ENCODE measurements at regions not wholly inside any gene's neighbourhood (a gene's known extent, or its start where the extent isn't known, plus 50 kb on each side); places are given as distances from the start of the nearest gene placed in this dataset.

DNA sequence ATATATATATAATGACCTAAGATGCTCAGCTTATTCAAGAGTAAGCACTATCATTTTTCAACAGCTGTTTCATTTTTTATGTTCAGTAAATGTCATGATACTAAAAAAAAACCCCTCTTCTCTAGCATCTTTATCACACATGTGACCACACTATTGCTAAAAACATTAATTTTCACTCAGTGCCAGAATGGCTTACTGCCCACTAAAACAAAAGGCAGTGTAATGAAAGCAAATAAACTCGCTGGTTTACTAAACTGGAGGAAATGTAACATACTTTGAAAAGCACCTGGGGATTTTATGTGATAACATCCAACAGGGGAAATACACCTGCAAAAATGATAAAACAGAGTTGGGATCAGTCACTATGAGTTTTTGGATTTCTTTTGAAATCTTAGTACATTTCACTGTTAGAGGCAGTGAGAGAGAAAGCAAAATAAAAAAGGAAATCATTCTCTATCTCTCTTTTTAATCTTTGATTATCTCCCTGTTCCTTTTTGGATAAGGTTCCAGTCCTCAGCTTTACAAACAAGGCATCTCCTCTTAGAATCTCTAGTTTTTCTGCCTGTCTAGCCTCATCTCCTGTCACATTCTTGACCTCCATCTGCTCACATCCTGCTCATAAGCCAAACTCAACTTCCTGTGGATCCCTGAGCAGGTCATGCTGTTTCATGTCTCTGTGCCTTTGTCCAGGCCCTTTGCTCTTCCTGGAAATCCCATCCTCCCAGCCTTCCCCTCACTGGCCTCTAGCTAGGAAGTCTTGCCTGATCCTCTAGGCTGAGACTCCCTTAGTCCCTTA, 338.0 kb downstream of the MAN2A1 start:
- DNase-seq (ENCODE audit: low read depth in 2 of 3, low spot score in 1 of 3) = peak in 1 of 3 donors; percentile 4

DNA sequence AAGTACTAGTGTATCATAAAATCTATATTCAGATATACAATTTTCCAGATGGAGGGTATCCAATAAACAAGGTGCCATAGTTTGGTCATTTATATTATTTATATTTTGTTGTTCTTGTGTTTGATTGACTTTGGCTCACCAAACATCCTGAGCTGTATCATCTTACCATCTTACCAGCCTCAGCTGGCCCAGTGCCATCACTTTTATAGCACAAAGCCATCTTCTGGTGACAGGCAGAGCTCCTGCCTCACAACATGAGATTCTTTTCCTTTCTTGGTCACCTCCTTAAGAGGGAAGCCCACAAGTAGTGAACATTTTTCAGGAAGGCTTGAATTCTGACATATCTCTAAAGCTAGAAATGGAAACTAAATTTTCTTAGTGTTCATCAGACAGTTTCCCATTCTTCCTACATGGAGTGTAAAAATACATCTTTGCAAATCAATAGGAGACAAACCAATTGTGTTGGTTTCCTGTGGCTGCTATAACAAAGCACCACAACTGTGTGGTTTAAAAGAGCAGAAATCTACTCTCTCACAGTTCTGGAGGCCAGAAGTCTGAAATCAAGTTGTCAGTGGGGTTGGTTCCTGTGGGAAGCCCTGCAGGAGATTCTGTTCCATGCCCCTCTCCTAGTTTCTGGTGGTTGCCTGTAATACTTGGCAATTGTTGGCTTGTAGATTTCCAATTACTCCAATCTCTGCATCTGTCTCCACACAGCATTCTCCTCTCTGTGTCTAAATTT, 341.8 kb downstream of the MAN2A1 start:
- DNase-seq (ENCODE audit: low read depth in 2 of 3, low spot score in 1 of 3) = no peak

DNA sequence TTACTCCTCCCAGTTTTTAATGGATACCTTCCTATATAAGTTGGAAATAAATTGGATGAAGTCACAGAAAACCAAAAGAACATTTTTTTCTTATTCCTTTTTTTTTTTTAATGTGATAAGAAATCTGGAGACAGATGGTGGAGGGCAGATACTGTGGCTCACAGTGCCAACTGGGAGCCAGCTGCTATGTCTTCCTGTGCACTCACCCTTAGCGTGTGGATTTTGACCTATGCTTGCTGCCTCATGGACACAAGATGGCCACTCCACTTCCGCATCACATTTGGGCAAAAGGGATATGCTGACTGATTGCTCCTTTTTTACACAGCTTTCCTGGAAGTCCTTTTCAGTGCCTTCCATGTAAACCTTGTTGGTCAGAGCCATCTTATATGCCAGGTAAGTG, 342.6 kb downstream of the MAN2A1 start:
- no peak for DNase-seq (ENCODE audit: low read depth in 2 of 3, low spot score in 1 of 3)

DNA sequence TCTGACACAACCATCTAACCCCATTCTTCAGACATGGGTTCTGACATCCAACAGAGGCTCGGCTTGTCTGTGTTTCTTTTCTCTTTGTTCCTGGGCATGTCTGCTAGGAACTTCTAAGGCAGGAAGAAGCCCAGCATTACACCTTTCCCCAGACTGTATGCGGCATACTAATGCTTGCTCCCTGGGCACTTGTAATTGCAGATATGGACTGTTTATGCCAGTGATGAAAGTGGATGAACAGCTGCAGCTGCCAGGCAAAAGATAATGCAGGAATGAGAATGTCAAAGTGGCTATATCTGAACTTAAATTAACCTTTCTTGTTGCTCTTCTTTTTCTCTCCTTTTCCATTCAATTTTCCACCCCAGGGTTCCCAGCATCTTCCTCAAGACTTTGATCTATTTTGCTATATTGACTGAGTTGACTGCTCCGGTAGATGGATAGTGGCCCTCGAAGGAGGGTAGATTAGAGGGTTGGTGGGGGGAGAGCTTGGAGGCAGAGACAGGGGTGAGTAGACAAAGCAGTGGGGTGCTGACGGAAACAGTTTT, 344.4 kb downstream of the MAN2A1 start:
- DNase-seq (ENCODE audit: low read depth in 2 of 3, low spot score in 1 of 3) = no peak

- DNase-seq (ENCODE audit: low read depth in 2 of 3, low spot score in 1 of 3) = no peak
These were observed 348.7 kb downstream of the MAN2A1 start for GRCh38 chr5:110038297-110038997.

DNA sequence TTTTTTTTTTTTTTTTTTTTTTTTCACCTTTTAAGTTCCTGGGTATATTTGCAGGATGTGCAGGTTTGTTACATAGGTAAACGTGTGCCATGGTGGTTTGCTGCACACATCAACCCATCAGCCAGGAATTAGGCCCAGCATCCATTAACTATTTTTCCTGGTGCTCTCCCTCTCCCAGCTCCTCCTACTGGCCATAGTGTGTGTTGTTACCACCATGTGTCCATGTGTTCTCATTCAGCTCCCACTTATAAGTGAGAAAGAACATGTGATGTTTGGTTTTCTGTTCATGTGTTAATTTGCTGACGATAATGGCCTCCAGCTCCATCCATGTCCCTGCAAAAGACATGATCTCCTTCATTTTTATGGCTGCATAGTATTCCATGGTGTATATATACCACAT, 350.5 kb downstream of the MAN2A1 start:
- no peak for DNase-seq (ENCODE audit: low read depth in 2 of 3, low spot score in 1 of 3)

DNA sequence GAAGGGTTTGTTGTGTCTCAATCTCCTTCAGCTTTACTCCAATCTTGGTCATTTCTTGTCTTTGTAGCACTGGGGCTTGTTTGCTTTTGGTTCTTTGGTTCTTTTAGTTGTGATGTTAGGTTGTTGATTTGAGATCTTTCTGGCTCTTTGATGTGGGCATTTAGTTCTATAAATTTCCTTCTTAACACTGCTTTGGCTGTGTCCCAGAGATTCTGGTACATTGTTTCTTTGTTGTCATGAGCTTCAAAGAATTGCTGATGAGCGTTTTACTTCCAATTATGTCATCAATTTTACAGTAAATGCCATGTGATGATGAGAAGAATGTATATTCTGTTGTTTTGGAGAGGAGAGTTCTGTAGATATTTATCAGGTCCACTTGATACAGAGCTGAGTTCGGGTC, 353.3 kb downstream of the MAN2A1 start:
- DNase-seq (ENCODE audit: low read depth in 2 of 3, low spot score in 1 of 3) = no peak

GRCh38 chr5:110045158-110045557, 355.4 kb downstream of the MAN2A1 start:
- no peak for DNase-seq (ENCODE audit: low read depth in 2 of 3, low spot score in 1 of 3)

DNA sequence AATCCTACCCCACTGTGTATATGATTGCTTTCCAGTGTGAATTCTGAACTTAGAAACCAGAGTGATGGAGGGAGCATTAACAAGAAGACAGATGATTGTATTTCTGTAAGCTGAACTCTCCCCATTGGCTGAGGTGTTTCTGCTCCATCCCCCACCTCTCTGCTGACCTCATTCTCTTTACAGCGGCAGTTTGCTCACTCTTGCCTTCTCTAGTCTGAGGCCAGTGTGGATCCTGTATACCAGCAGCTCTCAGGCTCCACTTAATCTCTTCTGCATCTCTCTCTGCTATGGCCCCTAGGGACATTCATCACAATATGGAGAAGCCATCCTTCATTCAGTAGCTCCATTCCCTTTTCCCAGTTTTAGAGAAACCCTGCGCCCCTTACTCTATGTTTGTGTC, 358.8 kb downstream of the MAN2A1 start:
- no peak for DNase-seq (ENCODE audit: low read depth in 2 of 3, low spot score in 1 of 3)

GRCh38 chr5:110049816-110050215, 360.1 kb downstream of the MAN2A1 start:
- no peak for DNase-seq (ENCODE audit: low read depth in 2 of 3, low spot score in 1 of 3)

GRCh38 chr5:110050640-110051345, 361.1 kb downstream of the MAN2A1 start:
- DNase-seq (ENCODE audit: low read depth in 2 of 3, low spot score in 1 of 3) = no peak

DNA sequence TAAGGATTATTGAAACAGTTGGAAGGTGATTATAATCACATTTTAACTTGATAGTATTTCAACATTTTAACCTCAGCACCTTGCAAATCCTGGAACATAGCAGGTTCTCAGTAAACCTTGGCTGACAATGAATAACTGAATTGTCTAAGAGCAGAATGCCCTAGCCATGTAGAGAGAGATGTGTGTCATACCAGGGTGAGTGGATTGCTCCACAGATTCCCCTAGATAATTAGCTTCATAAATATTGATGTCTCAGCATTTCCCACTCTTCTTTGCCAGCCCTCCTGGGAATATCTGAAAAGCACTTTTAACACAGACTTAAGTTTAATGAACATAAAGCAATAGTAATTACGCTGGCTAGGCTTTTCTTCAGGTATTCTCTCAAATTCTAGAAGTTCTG, 363.5 kb downstream of the MAN2A1 start:
- DNase-seq (ENCODE audit: low read depth in 2 of 3, low spot score in 1 of 3) = no peak

DNA sequence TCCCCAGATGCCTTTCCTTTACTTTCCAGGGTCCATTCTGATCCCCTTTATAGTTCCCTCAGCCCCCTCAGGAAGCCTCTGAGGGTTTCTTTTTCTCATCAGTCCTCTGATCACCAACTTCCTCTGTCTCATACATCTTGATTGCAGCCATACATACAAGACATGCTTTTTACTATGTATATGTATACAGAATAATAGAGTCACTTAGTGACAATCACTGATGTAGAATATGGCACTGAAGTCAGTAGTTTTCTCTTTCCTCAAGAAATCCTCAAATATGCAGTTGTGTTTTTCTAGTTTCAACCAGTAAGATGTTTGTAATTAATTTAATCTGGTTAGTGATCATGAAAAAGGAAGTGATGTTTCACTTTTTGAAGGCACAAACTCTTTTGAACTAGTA, 364.1 kb downstream of the MAN2A1 start:
- DNase-seq (ENCODE audit: low read depth in 2 of 3, low spot score in 1 of 3) = no peak

DNA sequence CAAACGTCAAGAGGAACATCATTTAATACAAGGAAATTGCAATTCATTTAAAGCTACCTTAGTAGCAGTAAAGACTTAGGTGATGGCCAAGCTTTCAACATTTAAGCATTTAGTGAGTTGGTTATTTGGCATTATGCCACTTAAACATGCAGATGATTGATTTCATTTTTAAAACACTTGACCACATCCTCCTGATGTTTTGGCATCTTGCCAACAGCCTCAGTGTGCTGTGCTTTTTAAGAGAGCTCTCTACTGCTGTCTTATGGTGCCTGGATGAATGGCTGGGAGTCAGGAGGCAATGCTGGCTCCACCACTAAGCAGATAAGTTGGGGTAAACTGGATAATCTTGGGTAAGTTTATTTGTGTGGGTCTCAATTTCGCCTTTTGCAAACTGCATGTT, 364.5 kb downstream of the MAN2A1 start:
- peak; percentile 44 to 69 (median 66) for DNase-seq (ENCODE audit: low read depth in 2 of 3, low spot score in 1 of 3)

DNA sequence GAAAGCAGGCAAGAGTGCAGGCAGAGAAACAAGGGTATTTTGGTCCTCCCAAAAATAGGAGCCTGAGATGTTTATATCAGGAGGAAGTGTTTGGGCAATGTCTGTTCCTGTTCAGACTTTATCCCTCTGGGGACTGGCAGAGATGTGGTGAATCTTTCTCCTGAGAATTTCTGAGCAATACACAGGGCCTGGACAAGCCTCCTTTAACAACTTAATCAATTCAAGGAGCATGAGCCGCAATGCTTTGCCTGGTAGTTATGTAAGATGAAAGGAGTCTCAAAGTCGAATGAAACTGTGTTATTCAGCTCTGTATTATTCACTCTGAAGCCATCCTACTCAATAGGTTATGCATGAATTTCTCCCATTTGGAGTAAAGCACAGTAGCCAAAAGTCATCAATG, 365.6 kb downstream of the MAN2A1 start:
- no peak for DNase-seq (ENCODE audit: low read depth in 2 of 3, low spot score in 1 of 3)

GRCh38 chr5:110056580-110057114, 366.9 kb downstream of the MAN2A1 start:
- no peak for DNase-seq (ENCODE audit: low read depth in 2 of 3, low spot score in 1 of 3)

DNA sequence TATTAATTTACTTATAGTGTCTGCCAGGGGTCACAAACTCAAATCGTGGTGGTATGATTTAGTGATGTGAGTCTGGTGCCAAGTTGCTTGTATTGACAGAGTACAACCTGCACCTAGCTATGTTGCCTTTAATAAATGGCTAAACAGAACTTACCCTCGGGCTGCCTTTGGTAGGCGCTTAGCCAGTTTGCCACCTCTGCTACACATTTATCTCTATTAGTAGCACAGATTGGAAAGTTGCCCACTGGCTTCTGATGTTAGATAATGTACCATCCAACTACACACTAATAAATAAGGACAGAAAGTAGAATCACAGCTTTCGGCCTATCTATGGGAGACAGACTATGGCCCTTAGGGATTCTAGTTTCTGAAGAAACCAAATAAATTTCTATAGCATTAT, 368.4 kb downstream of the MAN2A1 start:
- DNase-seq (ENCODE audit: low read depth in 2 of 3, low spot score in 1 of 3) = no peak

DNA sequence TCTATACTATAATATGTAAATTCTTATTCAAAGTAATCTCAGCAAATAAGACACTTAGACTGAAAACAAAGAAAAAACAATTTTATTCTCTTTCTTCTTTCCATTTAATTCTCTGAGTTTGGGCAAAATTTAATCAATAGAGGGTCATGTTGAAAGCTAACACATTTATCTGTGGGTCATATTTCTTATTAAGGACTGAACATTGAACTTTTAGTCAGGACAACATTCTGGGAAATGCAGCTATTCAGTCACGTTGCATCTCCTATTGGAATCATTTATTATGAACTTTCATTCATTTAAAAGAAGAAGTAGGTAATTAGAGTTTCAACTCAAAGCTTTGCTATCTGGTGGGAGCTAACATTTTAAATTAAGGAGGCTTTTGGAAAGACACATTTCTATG, 372.5 kb downstream of the MAN2A1 start:
- no peak for DNase-seq (ENCODE audit: low read depth in 2 of 3, low spot score in 1 of 3)

DNA sequence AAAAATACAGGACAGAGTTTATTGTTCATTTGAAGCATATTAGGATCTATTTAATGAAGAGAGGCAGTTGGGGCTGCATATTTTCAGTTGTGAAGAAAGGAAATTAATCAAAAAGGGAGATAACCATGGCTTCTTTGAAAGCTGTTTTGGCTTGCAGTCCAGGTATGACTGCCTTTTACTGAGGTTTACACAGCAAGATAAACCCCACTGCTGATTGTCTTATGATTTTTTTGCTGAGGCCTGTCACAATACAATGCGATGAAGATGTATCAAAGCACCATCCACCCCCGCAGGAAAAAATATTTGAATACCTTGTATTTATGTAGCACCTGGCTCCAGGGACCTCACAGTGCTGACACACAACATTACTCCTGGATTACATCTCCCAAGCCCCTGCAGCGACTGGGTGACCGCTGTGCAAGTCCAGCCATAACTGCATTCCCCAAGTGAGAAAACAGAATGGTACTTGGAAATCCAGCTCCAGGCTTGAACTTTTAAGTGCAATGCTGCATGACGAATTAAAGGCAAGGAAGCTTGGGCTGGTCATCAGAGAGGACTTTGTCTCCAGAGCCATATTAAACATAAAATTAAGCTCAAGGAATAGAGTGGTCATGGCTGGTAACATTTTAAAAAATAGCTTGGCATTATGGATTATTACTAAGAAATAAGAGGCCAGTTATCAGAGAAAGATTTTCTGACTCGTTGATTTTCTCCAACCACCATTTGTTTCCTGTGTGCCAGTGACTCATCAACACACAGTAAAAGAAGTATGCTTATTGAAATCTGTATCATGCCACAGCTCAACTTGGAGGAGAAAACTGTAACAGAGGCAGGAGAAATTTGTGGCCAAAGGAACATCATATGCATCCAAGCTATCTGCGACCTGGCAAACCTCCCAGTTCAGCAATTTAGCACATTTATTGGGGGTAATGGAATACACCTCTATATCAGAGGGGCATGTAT, 374.2 kb downstream of the MAN2A1 start:
- DNase-seq (ENCODE audit: low read depth in 2 of 3, low spot score in 1 of 3) = no peak

All from stimulated activated CD4-positive, alpha-beta T cell treated with anti-CD3 and anti-CD28 coated beads, Interleukin-12 subunit alpha, Interleukin-12 subunit beta, amount 100 ng/mL, for 48 hours (primary cell).